HPDE6-E6E7 (cell line): ENCODE measurements at regions not wholly inside any gene's neighbourhood (a gene's known extent, or its start where the extent isn't known, plus 50 kb on each side); places are given as distances from the start of the nearest gene placed in this dataset.

Experiments used
- DNase-seq: peaks from one replicate; pipeline ENCODE4 v3.0.0; 2011; ENCODE audit warnings: missing footprints; ENCODE audit errors: extremely low spot score

DNA sequence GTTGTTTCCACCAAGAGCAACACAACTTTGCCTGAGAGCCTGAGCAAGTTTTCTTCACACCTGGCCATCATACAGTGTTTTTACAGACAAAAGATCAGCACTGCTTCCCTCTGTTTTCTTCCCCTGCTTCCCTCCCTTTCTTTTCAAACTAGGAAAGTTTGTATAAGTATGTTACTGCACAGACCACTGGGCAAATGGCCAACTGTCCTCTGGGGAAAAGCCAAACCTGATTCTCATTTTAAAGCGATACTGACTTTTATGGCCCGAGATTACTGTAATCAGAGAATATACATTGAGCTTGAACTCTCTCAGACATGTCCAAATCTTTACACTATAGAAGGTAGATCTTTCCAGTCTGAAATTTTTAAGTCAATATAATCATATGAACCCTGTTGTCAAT is 415.0 kb downstream of the NFIB start:
- no peak for DNase-seq

- no peak for DNase-seq
Measured at GRCh38 chr9:13896922-13897835, 416.8 kb downstream of the NFIB start.

DNA sequence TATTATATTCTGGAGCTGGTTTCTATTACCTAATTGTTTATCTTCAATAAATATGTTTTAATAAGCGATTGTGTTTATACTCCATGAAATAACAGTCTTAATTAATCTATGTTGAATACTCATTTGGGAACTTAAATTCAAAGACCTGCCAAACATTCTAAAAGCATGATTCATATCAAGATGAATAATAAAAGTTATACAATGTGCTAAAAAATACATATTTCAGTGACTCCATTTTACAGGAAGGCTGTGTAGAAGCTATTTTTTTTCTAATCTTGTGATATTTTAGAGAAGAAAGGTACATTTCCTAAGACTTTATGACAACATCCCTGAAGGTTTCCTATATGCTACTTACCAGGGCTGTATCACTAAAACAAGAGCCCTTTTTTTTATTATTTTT is 417.9 kb downstream of the NFIB start:
- DNase-seq: no peak

- no peak for DNase-seq
Measured at GRCh38 chr9:13885258-13885657, 428.7 kb downstream of the NFIB start.

DNA sequence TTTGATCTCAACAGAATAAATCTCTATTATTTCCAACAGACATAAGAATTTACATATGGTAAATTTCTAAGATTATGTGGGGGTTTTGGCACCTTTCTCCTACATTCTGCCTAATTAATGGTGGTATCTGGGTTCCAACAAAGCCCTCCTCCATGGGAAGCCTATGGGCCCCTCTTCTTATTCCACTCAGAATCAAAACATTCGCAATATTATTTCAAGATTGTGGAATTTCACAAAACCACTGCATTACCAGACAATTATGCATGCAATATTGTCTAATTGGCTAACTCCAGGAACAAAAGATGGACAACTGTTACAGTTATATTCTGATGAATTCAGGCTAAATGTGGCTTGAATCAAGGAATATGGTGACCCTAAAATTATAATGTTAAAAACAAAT is 434.0 kb downstream of the NFIB start:
- no peak for DNase-seq

- no peak for DNase-seq
Measured at GRCh38 chr9:13879011-13879410, 434.9 kb downstream of the NFIB start.

- DNase-seq: no peak
Measured at GRCh38 chr9:13878241-13878711, 435.7 kb downstream of the NFIB start.

DNA sequence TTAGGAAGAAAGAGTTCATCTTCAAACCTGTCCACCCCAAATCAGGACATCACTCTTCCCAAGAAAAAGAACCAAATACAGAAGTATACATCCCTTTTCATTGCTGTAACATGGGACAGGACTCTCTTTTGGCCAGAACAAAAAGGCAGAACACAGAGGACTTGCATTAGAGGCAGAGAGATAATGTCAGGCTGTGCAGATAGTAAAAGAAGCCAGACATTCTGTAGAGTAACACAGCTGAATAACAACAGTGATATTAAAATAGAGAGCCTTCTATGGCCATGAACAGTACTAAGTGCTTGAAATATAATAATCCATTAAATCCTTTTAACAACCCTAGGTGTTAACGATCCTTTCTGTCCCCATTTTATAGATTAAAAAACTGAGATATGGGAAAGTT is 437.2 kb downstream of the NFIB start:
- no peak for DNase-seq

GRCh38 chr9:13873203-13873602 is 440.7 kb downstream of the NFIB start:
- no peak for DNase-seq

- no peak for DNase-seq
Measured at GRCh38 chr9:13868336-13868735, 445.6 kb downstream of the NFIB start.

GRCh38 chr9:13865869-13866268 is 448.1 kb downstream of the NFIB start:
- no peak for DNase-seq

DNA sequence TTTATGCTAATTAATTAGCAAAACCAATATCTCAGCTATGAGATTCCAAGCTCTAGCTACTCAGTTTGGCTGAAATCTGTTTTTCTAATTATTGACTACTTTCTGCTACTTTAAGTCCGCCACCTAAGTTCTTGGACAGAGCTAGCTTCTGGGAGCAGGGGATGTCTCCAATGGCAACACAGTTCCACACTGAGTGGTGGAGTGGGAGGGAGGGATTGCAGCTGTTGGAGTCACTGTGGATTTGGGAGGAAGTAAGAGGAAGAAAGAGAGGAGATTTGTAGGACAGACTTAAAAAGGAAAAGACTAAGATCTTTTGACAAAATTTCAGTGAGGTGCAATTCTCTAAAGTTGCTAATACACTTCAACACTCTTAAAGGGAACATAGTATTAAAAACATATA is 450.8 kb downstream of the NFIB start:
- no peak for DNase-seq

DNA sequence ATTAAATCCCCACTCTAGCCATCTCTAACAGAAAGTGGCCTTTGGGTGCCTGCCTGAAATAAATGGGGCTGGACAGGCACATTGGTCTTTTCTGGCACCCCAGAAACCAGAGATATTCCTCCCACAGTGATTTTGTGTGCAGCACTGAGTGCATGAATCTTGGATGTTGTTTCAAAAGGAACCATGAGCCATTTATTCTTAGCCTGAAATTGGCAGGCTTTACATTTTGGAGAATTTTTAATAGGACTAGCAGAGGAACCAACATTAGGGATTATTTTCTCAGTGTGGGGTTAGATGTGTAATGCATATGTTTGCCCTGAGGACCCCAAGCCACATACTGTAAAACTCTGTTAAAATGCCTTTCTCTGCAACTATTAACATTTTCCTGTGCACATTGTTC is 451.3 kb downstream of the NFIB start:
- DNase-seq: no peak

DNA sequence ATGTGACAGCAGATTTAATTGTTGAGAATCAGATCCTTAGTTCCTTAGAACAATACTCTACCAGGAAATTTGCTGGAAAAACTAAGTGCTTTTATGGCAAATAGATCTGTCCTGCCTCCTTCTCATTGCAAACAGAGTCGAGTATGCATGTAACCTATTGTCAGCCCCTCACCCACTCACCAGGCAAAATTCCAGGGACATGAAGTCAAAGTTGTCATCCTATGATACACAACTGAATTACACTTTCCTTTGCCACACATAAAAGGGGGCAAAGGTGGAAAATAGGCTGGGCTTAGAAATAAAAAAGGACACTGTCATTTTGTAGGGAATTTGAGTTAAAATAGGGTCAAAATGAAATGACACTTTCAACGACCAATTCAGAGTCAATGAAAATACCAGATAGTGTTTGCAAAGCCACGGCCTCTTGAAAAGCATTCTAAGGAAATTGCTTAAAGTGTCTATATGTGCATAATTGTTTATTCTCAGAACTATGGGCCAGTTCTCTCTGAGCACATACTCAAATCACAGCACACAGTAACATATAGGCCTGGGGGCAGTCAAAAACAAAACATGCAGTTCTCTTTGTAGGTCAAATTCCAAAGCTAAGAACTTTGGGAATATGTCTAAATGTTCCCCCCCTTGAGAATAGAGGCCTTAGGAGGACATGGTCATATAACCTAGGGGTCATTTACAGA is 452.8 kb downstream of the NFIB start:
- DNase-seq: no peak

DNA sequence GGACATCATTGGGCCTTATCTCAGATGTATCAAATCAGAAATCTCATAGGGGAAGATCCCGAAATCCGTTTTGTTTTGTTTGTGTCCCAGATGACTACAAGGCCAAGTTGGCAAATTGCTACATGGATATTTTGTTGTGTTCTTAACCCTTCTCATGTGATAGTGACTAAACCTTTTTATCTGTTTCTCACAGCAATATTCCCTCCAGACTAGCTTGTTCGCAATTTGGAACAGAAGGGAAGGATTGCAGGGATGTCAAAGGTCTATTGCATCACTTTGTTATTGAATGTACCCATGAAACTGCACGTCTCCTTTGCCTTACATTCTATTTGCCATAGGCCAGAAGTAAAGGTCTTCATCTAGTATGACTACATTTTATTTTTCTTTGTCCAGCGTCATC is 453.9 kb downstream of the NFIB start:
- DNase-seq: no peak

DNA sequence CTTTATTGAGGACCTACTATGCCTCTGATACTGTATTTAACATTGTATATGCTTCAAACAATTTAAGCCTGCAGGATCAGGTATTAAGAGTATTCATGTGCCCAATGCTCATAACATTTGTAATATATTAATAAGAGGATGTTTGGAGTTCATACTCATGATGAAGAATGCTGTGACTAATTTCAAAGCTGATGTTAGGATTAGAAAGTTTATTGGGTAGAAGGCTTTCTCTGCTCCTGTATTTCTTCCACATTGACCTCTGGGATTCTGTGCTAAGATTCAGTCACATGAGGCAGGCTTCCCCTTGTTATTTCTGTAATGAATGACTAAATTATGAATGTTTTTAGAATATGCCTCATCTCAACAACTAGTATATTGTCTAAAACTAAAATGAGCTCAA is 456.4 kb downstream of the NFIB start:
- DNase-seq: no peak

GRCh38 chr9:13847270-13847669 is 466.7 kb downstream of the NFIB start:
- no peak for DNase-seq

GRCh38 chr9:13845460-13845859 is 468.5 kb downstream of the NFIB start:
- DNase-seq: no peak

DNA sequence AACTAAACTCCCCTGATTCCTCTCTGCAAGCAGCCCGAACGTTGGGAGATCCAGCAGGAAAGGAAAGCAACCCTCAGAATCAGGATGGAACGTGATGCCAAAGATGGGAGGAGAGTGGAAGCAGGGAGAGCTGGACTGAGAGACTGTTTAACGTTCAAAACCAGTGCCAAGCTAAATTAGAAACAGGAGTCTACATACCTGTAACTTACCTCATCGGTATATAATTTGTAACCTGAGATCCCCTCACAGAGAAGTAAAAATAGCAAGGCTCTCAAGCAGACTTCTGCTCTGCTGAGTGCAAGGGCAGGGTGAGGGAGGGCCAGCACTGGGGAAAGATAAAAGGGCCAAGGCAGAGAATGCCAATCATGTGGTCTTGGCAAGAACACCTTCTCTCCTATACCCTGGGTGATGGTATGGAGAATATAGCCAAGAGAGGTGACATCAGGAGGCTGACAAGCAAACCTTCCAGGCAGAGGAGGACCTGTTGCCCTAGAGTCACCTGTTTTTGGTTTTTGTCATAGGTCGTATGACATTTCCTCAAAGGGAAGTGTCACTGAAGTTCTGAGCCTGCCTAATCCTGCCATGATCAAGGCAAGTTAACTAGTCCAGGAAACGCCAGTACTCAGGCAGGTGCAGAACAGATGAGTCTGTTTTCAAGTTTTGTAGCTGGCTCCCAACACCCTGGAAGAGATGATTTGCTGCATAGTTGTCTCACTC is 472.0 kb downstream of the NFIB start:
- no peak for DNase-seq

DNA sequence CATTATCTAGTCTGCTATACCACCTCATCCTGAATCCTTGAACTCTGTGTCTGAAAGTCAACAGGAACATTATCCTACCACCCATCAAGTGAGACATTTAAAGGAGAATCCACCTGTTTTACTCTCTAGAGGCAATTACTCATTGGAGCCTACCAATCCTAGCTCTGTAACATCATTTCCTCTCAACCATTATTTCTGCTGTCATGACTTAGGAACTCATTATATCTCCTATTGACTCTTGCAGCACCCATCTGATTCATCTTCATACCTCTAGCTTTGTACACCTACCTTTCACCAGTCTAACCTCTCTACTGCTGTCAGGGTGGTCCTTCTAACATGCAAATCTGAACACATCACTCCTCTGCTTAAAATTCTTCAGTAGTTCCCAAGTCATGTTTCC is 481.5 kb downstream of the NFIB start:
- no peak for DNase-seq

DNA sequence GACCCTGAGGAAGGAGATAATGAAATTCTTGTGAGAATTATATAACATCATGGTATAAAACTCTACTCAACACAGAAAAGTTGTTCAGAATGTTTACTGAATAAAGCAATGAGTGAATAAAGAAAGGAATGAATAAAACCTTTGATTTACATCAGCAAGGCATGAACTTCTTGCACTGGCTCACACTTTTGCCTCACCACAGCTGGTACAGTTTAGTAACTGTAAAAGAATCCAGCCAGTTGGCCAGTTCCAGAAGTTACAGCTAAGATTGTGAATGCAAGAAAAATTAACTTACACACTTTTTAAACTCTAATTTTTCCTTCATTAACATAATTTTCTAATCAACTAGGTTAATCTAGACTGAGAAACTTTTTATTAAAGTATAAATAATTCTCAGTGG is 490.9 kb downstream of the NFIB start:
- no peak for DNase-seq

- DNase-seq: no peak
Measured at GRCh38 chr9:13817754-13818278, 496.1 kb downstream of the NFIB start.
